GM19468 (cell line): ENCODE measurements at regions not wholly inside any gene's neighbourhood (a gene's known extent, or its start where the extent isn't known, plus 50 kb on each side); places are given as distances from the start of the nearest gene placed in this dataset.

Source experiments
- ATAC-seq: cut with Tn5 transposase; IDR thresholded peaks from one replicate; pipeline ENCODE4 v1.9.1; 2021; ENCODE audit warnings: mild to moderate bottlenecking, moderate library complexity, moderate number of reproducible peaks; ENCODE audit not compliant: unreplicated experiment; ENCODE audit errors: extremely low read depth

GRCh38 chr3:66672830-66673229, 172.0 kb upstream of the LRIG1 start:
- no peak for ATAC-seq

- no peak for ATAC-seq
Observed at GRCh38 chr3:66673293-66673692, 172.5 kb upstream of the LRIG1 start.

GRCh38 chr3:66675366-66675765, 174.5 kb upstream of the LRIG1 start:
- no peak for ATAC-seq

GRCh38 chr3:66692042-66692765, 191.4 kb upstream of the LRIG1 start:
- no peak for ATAC-seq

GRCh38 chr3:66692766-66693150, 191.9 kb upstream of the LRIG1 start:
- ATAC-seq = no peak

GRCh38 chr3:66693461-66694031, 192.7 kb upstream of the LRIG1 start:
- no peak for ATAC-seq

- no peak for ATAC-seq
Observed at GRCh38 chr3:66702126-66702525, 201.3 kb upstream of the LRIG1 start.

GRCh38 chr3:66703501-66703900, 202.7 kb upstream of the LRIG1 start:
- ATAC-seq = no peak

GRCh38 chr3:66705076-66705475, 204.3 kb upstream of the LRIG1 start:
- no peak for ATAC-seq

GRCh38 chr3:66706890-66707289, 206.1 kb upstream of the LRIG1 start:
- no peak for ATAC-seq

- no peak for ATAC-seq
Observed at GRCh38 chr3:66709532-66709931, 208.7 kb upstream of the LRIG1 start.

GRCh38 chr3:66712210-66712609, 211.4 kb upstream of the LRIG1 start:
- no peak for ATAC-seq

GRCh38 chr3:66713921-66714320, 213.1 kb upstream of the LRIG1 start:
- no peak for ATAC-seq

- no peak for ATAC-seq
Observed at GRCh38 chr3:66715806-66716205, 215.0 kb upstream of the LRIG1 start.

- no peak for ATAC-seq
Observed at GRCh38 chr3:66717806-66718205, 217.0 kb upstream of the LRIG1 start.

- no peak for ATAC-seq
Observed at GRCh38 chr3:66719796-66720356, 219.1 kb upstream of the LRIG1 start.

- ATAC-seq = no peak
Observed at GRCh38 chr3:66720508-66720907, 219.7 kb upstream of the LRIG1 start.

GRCh38 chr3:66722675-66723074, 221.9 kb upstream of the LRIG1 start:
- ATAC-seq = no peak

GRCh38 chr3:66723231-66723630, 222.4 kb upstream of the LRIG1 start:
- ATAC-seq = no peak

GRCh38 chr3:66729687-66730393, 229.0 kb upstream of the LRIG1 start:
- no peak for ATAC-seq
